ENCODE measurements at regions not wholly inside any gene's neighbourhood (a gene's known extent, or its start where the extent isn't known, plus 50 kb on each side); places are given as distances from the start of the nearest gene placed in this dataset.
"Not testable (repeated sequence)": the region's sequence is repeated elsewhere in the genome, so short reads cannot be mapped to it uniquely, and the experiment has no call there.

DNA sequence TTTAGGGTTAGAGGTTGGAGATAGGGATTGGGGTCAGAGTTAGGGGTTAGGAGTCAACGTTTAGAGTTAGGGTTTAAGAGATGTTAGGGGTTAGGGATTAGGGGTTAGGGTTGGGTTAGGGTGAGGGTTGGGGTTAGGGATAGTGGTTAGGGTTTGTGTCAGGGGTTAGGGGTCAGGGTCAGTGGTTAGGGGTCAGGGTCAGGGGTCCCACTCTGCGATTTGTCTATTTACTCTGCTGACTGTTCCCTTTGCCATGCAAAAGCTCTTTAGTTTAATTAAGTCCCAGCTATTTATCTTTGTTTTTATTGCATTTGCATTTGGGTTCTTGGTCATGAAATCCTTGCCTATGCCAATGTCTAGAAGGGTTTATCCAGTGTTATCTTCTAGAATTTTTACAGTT is 1649.3 kb downstream of the SPATA31A7 start:
- H3K36me3 ChIP-seq (ENCODE audit: control insufficient read depth, low read length); H3F3A ChIP-seq (ENCODE audit: control insufficient read depth, insufficient read depth); H3K4me3 ChIP-seq (ENCODE audit: low read length); H3K9me2 ChIP-seq (replicated peaks; ENCODE audit: control insufficient read depth, low read length); H3K4me2 ChIP-seq (ENCODE audit: low read length); H3K9me3 ChIP-seq (ENCODE audit: control insufficient read depth, insufficient read depth, low read length); H3K27me3 ChIP-seq (ENCODE audit: control insufficient read depth, low read length); H3K27ac ChIP-seq (ENCODE audit: low read depth, low read length); H4K20me1 ChIP-seq (ENCODE audit: control insufficient read depth, insufficient read depth, low read depth, low read length); H3K79me2 ChIP-seq (ENCODE audit: control insufficient read depth, low read length); H3K4me1 ChIP-seq (ENCODE audit: control insufficient read depth, low read length): not testable (repeated sequence)

DNA sequence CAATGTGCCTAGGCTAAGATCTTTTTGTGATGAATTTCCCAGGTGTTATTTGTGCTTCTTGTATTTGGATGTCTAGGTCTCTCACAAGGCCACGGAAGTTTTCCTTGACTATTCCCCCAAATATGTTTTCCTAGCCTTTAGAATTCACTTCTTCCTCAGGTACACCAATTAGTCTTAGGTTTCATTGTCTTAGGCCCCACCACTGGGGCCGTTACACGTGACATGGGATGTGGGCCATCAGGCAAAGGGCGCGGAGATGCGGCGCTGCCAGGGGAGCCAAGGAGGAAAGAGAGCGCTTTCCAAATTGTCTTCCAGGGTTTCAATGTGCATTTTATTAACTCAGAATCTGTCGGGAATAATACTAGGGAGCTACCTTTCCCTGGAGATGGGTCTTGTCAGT is 1653.3 kb downstream of the SPATA31A7 start:
- not testable (repeated sequence) for H4K20me1 ChIP-seq (ENCODE audit: control insufficient read depth, insufficient read depth, low read depth, low read length); H3K4me1 ChIP-seq (ENCODE audit: control insufficient read depth, low read length); H3K9me2 ChIP-seq (replicated peaks; ENCODE audit: control insufficient read depth, low read length); H3K4me3 ChIP-seq (ENCODE audit: low read length); H3K27me3 ChIP-seq (ENCODE audit: control insufficient read depth, low read length); H3K36me3 ChIP-seq (ENCODE audit: control insufficient read depth, low read length); H3F3A ChIP-seq (ENCODE audit: control insufficient read depth, insufficient read depth); H3K4me2 ChIP-seq (ENCODE audit: low read length); H3K79me2 ChIP-seq (ENCODE audit: control insufficient read depth, low read length); H3K9me3 ChIP-seq (ENCODE audit: control insufficient read depth, insufficient read depth, low read length); H3K27ac ChIP-seq (ENCODE audit: low read depth, low read length)

DNA sequence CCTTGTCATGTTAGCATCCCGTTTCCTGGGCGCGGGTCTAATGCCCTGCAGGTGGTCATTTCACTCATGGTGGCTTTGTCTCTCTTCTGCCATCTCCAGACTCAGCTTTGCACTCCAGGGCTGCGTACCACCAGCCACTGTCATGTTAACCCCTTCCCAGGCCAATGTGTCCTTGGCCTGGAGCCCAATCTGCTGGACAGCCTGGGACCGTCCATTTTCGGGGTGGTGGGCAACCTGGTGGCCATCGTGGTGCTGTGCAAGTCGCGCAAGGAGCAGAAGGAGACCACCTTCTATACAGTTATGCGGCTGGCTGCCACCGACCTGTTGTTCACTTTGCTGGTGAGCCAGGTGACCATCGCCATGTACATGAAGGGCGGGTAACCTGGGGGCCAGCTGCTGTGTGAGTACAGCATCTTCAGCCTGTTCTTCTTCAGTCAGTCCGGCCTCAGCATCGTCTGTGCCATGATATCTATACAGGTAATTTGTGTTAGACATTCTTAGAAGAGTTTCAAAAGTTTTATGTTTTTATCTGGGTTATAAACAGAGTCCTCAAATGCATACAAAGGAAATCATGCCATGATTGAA is 1654.0 kb downstream of the SPATA31A7 start:
- H3K9me3 ChIP-seq (ENCODE audit: control insufficient read depth, insufficient read depth, low read length); H3K27ac ChIP-seq (ENCODE audit: low read depth, low read length); H3K27me3 ChIP-seq (ENCODE audit: control insufficient read depth, low read length); H4K20me1 ChIP-seq (ENCODE audit: control insufficient read depth, insufficient read depth, low read depth, low read length); H3K4me3 ChIP-seq (ENCODE audit: low read length); H3K4me1 ChIP-seq (ENCODE audit: control insufficient read depth, low read length); H3K79me2 ChIP-seq (ENCODE audit: control insufficient read depth, low read length); H3K4me2 ChIP-seq (ENCODE audit: low read length); H3K36me3 ChIP-seq (ENCODE audit: control insufficient read depth, low read length); H3K9me2 ChIP-seq (replicated peaks; ENCODE audit: control insufficient read depth, low read length); H3F3A ChIP-seq (ENCODE audit: control insufficient read depth, insufficient read depth): not testable (repeated sequence)

DNA sequence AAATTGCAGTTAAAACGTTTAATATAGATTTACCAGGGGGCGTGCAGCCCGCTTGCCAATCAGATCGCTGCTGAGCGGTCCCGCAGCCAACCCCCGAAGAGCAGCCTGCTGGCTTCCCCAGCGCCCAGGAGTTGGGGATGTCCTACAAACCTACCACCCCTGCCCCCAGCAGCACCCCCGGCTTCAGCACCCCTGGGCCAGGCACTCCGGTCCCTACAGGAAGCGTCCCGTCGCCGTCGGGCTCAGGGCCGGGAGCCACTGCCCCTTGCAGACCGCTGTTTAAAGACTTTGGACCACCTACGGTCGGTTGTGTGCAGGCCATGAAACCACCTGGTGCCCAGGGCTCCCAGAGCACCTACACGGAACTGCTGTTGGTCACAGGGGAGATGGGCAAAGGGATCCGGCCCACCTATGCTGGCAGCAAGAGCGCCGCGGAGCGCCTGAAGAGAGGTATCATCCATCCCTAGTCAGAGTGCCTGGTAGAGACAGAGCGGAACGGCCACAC is 1654.9 kb downstream of the SPATA31A7 start:
- not testable (repeated sequence) for H3K9me2 ChIP-seq (replicated peaks; ENCODE audit: control insufficient read depth, low read length); H3K27ac ChIP-seq (ENCODE audit: low read depth, low read length); H3K36me3 ChIP-seq (ENCODE audit: control insufficient read depth, low read length); H3K9me3 ChIP-seq (ENCODE audit: control insufficient read depth, insufficient read depth, low read length); H3K27me3 ChIP-seq (ENCODE audit: control insufficient read depth, low read length); H3K79me2 ChIP-seq (ENCODE audit: control insufficient read depth, low read length); H3K4me1 ChIP-seq (ENCODE audit: control insufficient read depth, low read length); H4K20me1 ChIP-seq (ENCODE audit: control insufficient read depth, insufficient read depth, low read depth, low read length); H3K4me3 ChIP-seq (ENCODE audit: low read length); H3K4me2 ChIP-seq (ENCODE audit: low read length); H3F3A ChIP-seq (ENCODE audit: control insufficient read depth, insufficient read depth)

DNA sequence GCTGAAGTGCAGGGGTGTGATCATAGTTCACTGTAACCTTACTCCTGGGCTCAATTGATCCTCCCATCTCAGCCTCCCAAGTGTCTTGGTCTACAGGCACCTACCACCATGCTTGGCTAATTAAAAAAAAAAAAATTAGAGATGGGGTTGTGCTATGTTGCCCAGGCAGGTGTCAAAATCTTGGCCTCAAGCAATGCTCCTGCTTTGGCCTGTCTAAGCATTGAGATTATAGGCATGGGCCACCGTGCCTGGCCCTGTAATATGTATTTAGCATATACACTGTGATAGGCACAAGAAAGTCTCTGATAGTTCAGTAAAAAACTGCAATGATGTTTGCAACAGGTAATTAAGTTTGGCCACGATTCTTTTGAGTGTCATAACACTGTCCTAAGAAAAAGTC is 1658.4 kb downstream of the SPATA31A7 start:
- H3K4me1 ChIP-seq (ENCODE audit: control insufficient read depth, low read length); H3K9me3 ChIP-seq (ENCODE audit: control insufficient read depth, insufficient read depth, low read length); H4K20me1 ChIP-seq (ENCODE audit: control insufficient read depth, insufficient read depth, low read depth, low read length); H3K36me3 ChIP-seq (ENCODE audit: control insufficient read depth, low read length); H3K79me2 ChIP-seq (ENCODE audit: control insufficient read depth, low read length); H3K4me2 ChIP-seq (ENCODE audit: low read length); H3K27ac ChIP-seq (ENCODE audit: low read depth, low read length); H3F3A ChIP-seq (ENCODE audit: control insufficient read depth, insufficient read depth); H3K27me3 ChIP-seq (ENCODE audit: control insufficient read depth, low read length); H3K9me2 ChIP-seq (replicated peaks; ENCODE audit: control insufficient read depth, low read length); H3K4me3 ChIP-seq (ENCODE audit: low read length): not testable (repeated sequence)

DNA sequence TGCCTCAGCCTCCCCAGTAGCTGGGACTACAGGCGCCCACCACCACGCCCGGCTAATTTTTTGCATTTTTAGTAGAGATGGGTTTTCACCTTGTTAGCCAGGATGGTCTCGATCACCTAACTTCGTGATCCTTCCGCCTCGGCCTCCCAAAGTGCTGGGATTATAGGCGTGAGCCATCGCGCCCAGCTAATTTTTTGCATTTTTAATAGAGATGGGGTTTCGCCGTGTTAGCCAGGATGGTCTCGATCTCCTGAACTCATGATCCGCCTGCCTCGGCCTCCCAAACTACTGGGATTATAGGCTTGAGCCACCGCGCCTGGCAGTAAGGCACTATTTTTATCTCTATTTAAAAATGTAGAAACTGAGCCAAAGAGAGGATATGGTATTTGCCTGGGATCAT is 1660.2 kb downstream of the SPATA31A7 start:
- not testable (repeated sequence) for H3K4me3 ChIP-seq (ENCODE audit: low read length); H3K36me3 ChIP-seq (ENCODE audit: control insufficient read depth, low read length); H3K79me2 ChIP-seq (ENCODE audit: control insufficient read depth, low read length); H3K27me3 ChIP-seq (ENCODE audit: control insufficient read depth, low read length); H3F3A ChIP-seq (ENCODE audit: control insufficient read depth, insufficient read depth); H3K27ac ChIP-seq (ENCODE audit: low read depth, low read length); H3K9me2 ChIP-seq (replicated peaks; ENCODE audit: control insufficient read depth, low read length); H3K9me3 ChIP-seq (ENCODE audit: control insufficient read depth, insufficient read depth, low read length); H4K20me1 ChIP-seq (ENCODE audit: control insufficient read depth, insufficient read depth, low read depth, low read length); H3K4me1 ChIP-seq (ENCODE audit: control insufficient read depth, low read length); H3K4me2 ChIP-seq (ENCODE audit: low read length)

DNA sequence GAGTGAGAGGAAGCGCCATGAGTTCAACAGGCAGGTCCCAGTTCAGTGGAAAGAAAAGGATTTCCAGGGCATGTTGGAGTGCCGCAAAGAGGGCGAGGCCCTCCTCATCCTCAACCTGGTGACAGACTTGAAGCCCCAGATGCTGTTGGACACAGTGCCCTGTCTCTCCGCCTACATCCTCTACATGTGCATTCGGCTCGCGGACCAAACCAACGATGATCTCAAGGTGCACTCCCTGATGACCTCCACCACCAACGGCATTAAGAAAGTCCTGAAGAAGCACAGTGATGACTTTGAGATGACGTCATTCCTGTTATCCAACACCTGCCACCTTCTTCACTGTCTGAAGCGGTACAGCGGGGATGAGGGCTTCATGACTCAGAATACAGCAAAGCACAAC is 1667.4 kb downstream of the SPATA31A7 start:
- not testable (repeated sequence) for H3K27ac ChIP-seq (ENCODE audit: low read depth, low read length); H3K79me2 ChIP-seq (ENCODE audit: control insufficient read depth, low read length); H3K36me3 ChIP-seq (ENCODE audit: control insufficient read depth, low read length); H3K9me3 ChIP-seq (ENCODE audit: control insufficient read depth, insufficient read depth, low read length); H3K4me1 ChIP-seq (ENCODE audit: control insufficient read depth, low read length); H4K20me1 ChIP-seq (ENCODE audit: control insufficient read depth, insufficient read depth, low read depth, low read length); H3K9me2 ChIP-seq (replicated peaks; ENCODE audit: control insufficient read depth, low read length); H3F3A ChIP-seq (ENCODE audit: control insufficient read depth, insufficient read depth); H3K27me3 ChIP-seq (ENCODE audit: control insufficient read depth, low read length); H3K4me3 ChIP-seq (ENCODE audit: low read length); H3K4me2 ChIP-seq (ENCODE audit: low read length)

DNA sequence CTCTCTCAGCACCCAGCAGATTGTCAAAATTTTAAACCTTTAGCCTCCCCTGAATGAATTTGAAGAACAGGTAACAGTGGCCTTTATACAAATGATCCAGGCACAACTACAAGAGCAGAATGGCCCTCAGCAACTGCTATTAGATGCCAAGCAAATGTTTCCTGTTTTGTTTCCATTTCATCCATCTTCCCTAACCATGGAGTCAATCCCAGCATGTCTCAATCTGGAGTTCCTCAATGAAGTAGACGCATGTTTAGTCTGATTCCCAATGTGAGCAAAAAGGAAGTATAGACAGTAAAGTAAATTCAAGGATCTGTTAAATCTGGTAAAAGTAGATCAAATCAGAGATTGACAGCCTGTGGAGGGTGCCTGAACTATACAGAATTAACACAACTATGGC is 1668.4 kb downstream of the SPATA31A7 start:
- not testable (repeated sequence) for H3K79me2 ChIP-seq (ENCODE audit: control insufficient read depth, low read length); H3K36me3 ChIP-seq (ENCODE audit: control insufficient read depth, low read length); H3F3A ChIP-seq (ENCODE audit: control insufficient read depth, insufficient read depth); H3K4me2 ChIP-seq (ENCODE audit: low read length); H3K27ac ChIP-seq (ENCODE audit: low read depth, low read length); H3K4me3 ChIP-seq (ENCODE audit: low read length); H4K20me1 ChIP-seq (ENCODE audit: control insufficient read depth, insufficient read depth, low read depth, low read length); H3K4me1 ChIP-seq (ENCODE audit: control insufficient read depth, low read length); H3K9me2 ChIP-seq (replicated peaks; ENCODE audit: control insufficient read depth, low read length); H3K9me3 ChIP-seq (ENCODE audit: control insufficient read depth, insufficient read depth, low read length); H3K27me3 ChIP-seq (ENCODE audit: control insufficient read depth, low read length)

All from DOHH2 (cell line).